ENCODE measurements at regions not wholly inside any gene's neighbourhood (a gene's known extent, or its start where the extent isn't known, plus 50 kb on each side); places are given as distances from the start of the nearest gene placed in this dataset.

DNA sequence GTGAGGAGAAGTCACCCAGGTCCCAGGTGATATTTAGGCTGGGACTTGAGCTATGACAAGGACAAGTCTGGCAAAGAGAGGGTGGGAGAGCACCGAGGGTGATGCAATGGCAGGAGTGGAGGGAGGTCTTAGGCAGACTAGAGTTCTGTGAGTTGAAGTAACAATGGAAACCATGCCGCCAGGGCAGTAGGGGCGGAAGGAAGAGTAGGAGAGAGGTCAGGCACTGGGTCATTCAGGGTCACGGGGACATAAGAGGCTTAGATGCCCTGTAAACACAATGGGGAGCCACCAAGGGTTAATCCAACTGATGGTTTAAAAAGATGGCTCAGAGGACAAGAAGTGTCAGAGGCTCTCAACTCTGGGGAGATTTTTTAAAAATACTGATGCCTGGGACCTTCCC, 199.7 kb upstream of the LRTM1 start:
- Histone ChIP-seq H3K9ac (ENCODE audit: low read depth in 1 of 2, low read length in 2 of 2) (no peak overlapping the region), H3K9me3 (ENCODE audit: control insufficient read depth in 2 of 2, low read length in 2 of 2) (no peaks in the 10 kb centered on the region), H3K27ac (ENCODE audit: low read depth in 2 of 2, low read length in 2 of 2) (no peak overlapping the region), H3K36me3 (ENCODE audit: control insufficient read depth in 2 of 2, insufficient read depth in 2 of 2, low read length in 2 of 2) (no peaks in the 10 kb centered on the region), H3K4me3 (ENCODE audit: low read length in 2 of 2) (no peak overlapping the region), H3K4me1 (ENCODE audit: control insufficient read depth in 2 of 2, insufficient read depth in 2 of 2, low read length in 2 of 2) (no peaks in the 10 kb centered on the region), H3K27me3 (ENCODE audit: control insufficient read depth in 2 of 2, insufficient read depth in 2 of 2, low read length in 2 of 2) (no peaks in the 10 kb centered on the region)

DNA sequence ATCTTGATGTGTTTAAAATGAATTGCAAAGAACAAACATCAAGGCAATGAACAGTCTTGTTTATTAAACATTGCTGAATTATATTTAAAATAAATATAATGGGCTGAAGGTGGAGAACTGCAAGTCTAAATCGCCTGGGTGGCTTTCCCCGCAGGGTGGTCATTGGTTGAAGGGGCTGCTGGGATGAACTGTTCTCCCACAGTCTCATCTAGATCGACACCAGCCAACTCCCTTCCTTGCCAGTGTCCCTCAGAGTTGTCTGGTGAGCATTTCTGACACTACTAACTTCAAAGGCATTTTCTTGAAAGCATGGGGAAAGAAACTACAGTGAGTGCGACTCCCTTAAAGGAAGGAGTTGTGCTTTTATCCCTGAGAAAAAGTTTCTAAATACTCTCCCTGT, 196.5 kb upstream of the LRTM1 start:
- Histone ChIP-seq H3K4me3 (ENCODE audit: low read length in 2 of 2) (no peak overlapping the region), H3K4me1 (ENCODE audit: control insufficient read depth in 2 of 2, insufficient read depth in 2 of 2, low read length in 2 of 2) (no peaks in the 10 kb centered on the region), H3K36me3 (ENCODE audit: control insufficient read depth in 2 of 2, insufficient read depth in 2 of 2, low read length in 2 of 2) (no peaks in the 10 kb centered on the region), H3K27me3 (ENCODE audit: control insufficient read depth in 2 of 2, insufficient read depth in 2 of 2, low read length in 2 of 2) (no peaks in the 10 kb centered on the region), H3K27ac (ENCODE audit: low read depth in 2 of 2, low read length in 2 of 2) (no peak overlapping the region), H3K9ac (ENCODE audit: low read depth in 1 of 2, low read length in 2 of 2) (no peak overlapping the region), H3K9me3 (ENCODE audit: control insufficient read depth in 2 of 2, low read length in 2 of 2) (no peaks in the 10 kb centered on the region)

Measured in mucosa of rectum (tissue), 2 donors.